Smooth muscle cell (in vitro differentiated cells): ENCODE measurements at regions not wholly inside any gene's neighbourhood (a gene's known extent, or its start where the extent isn't known, plus 50 kb on each side); places are given as distances from the start of the nearest gene placed in this dataset.

Experiments used
- DNase-seq: peaks from one replicate; lab custom pipeline; 2025; ENCODE audit not compliant: unreplicated experiment; lab: John Stamatoyannopoulos, UW
- H2AFZ ChIP-seq: fragments of 200-600 bp; sonication (generic); 2 replicates; pipeline ENCODE4 v1.6.0; 2016; ENCODE audit warnings: antibody characterized with exemption, low read depth, mild to moderate bottlenecking
- H3F3A ChIP-seq: fragments of 200-600 bp; sonication (generic); 2 replicates; pipeline ENCODE4 v1.6.0; 2017; ENCODE audit warnings: antibody characterized with exemption, low read depth
- H3K27ac ChIP-seq: fragments of 200-600 bp; sonication (generic); 2 replicates; pipeline ENCODE4 v1.5.1; 2016; ENCODE audit warnings: low read depth, mild to moderate bottlenecking
- H3K27me3 ChIP-seq: fragments of 200-600 bp; sonication (generic); 2 replicates; pipeline ENCODE4 v1.6.1; 2016; ENCODE audit warnings: low read depth, mild to moderate bottlenecking
- H3K36me3 ChIP-seq: fragments of 200-600 bp; sonication (generic); 2 replicates; pipeline ENCODE4 v1.5.1; 2016; ENCODE audit warnings: low read depth
- H3K4me1 ChIP-seq: fragments of 200-600 bp; sonication (generic); 2 replicates; pipeline ENCODE4 v1.5.1; 2016; ENCODE audit warnings: low read depth
- H3K4me2 ChIP-seq: fragments of 200-600 bp; sonication (generic); 2 replicates; pipeline ENCODE4 v1.6.0; 2016; ENCODE audit warnings: mild to moderate bottlenecking
- H3K4me3 ChIP-seq: fragments of 200-600 bp; sonication (generic); 2 replicates; pipeline ENCODE4 v1.5.1; 2016; ENCODE audit warnings: mild to moderate bottlenecking
- H3K79me2 ChIP-seq: fragments of 200-600 bp; sonication (generic); 2 replicates; pipeline ENCODE4 v1.6.0; 2016; ENCODE audit warnings: low read depth, mild to moderate bottlenecking
- H3K9ac ChIP-seq: fragments of 200-600 bp; sonication (generic); 2 replicates; pipeline ENCODE4 v1.6.0; 2016; ENCODE audit warnings: low read depth
- H3K9me3 ChIP-seq: fragments of 200-600 bp; sonication (generic); replicated peaks from 2 replicates; pipeline ENCODE4 v1.5.1; 2016; ENCODE audit warnings: low read depth
- H4K20me1 ChIP-seq: fragments of 200-600 bp; sonication (generic); 2 replicates; pipeline ENCODE4 v1.6.0; 2016; ENCODE audit warnings: low read depth
- CTCF ChIP-seq: fragments of 200-600 bp; sonication (generic); IDR thresholded peaks from 2 replicates; pipeline ENCODE4 v1.5.1; 2017; ENCODE audit warnings: borderline replicate concordance, mild to moderate bottlenecking, antibody characterized with exemption; ENCODE audit not compliant: insufficient read depth, poor library complexity, severe bottlenecking
- WGBS: methylation state at CpG from one replicate; pipeline ENCODE4 v1.1.7; 2016; ENCODE audit warnings: low lambda C conversion rate; 5-methylcytosine and 5-hydroxymethylcytosine counted together

GRCh38 chr5:8568858-8569257 lies 699.9 kb downstream of the MTRR start:
- Histone ChIP-seq H3K9me3 (no peaks in the 10 kb centered on the region), H3K4me2 (no peak overlapping the region), H4K20me1 (no peaks in the 10 kb centered on the region), H3K9ac (no peak overlapping the region), H3K4me3 (no peak overlapping the region), H3K27me3 (no peaks in the 10 kb centered on the region), H2AFZ (no peak overlapping the region), H3K36me3 (no peaks in the 10 kb centered on the region), H3K79me2 (no peaks in the 10 kb centered on the region), H3K4me1 (no peaks in the 10 kb centered on the region), H3F3A (no peaks in the 10 kb centered on the region), H3K27ac (no peak overlapping the region)
- 71% methylated on average over 6 of the region's 6 CpGs for WGBS
- no peak for TF ChIP-seq CTCF
- DNase-seq, result no peak

GRCh38 chr5:8570528-8570927 lies 701.6 kb downstream of the MTRR start:
- no peak for TF ChIP-seq CTCF
- no peak overlapping the region for H3K4me3 ChIP-seq
- no peak overlapping the region for H3K4me2 ChIP-seq
- H3K27me3 ChIP-seq, result no peaks in the 10 kb centered on the region
- 66% methylated on average over 3 of the region's 3 CpGs for WGBS
- H3F3A ChIP-seq, result no peaks in the 10 kb centered on the region
- no peaks in the 10 kb centered on the region for H3K36me3 ChIP-seq
- H3K9ac ChIP-seq, result no peak overlapping the region
- H3K4me1 ChIP-seq, result no peaks in the 10 kb centered on the region
- no peak overlapping the region for H2AFZ ChIP-seq
- no peak overlapping the region for H3K27ac ChIP-seq
- H3K79me2 ChIP-seq, result no peaks in the 10 kb centered on the region
- no peak for DNase-seq
- no peaks in the 10 kb centered on the region for H3K9me3 ChIP-seq
- H4K20me1 ChIP-seq, result no peaks in the 10 kb centered on the region

GRCh38 chr5:8576178-8576577 lies 707.2 kb downstream of the MTRR start:
- no peak for TF ChIP-seq CTCF
- no peak overlapping the region for H3K4me3 ChIP-seq
- no peak overlapping the region for H3K9ac ChIP-seq
- no peaks in the 10 kb centered on the region for H3F3A ChIP-seq
- H3K36me3 ChIP-seq, result no peaks in the 10 kb centered on the region
- no peak overlapping the region for H2AFZ ChIP-seq
- no peaks in the 10 kb centered on the region for H3K79me2 ChIP-seq
- H3K4me1 ChIP-seq, result no peaks in the 10 kb centered on the region
- no peaks in the 10 kb centered on the region for H3K9me3 ChIP-seq
- no peak overlapping the region for H3K4me2 ChIP-seq
- no peaks in the 10 kb centered on the region for H3K27me3 ChIP-seq
- WGBS, result 75% methylated on average over 10 of the region's 10 CpGs
- DNase-seq, result no peak
- no peak overlapping the region for H3K27ac ChIP-seq
- H4K20me1 ChIP-seq, result no peaks in the 10 kb centered on the region

- H3K9ac ChIP-seq, result no peak overlapping the region
- H4K20me1 ChIP-seq, result no peaks in the 10 kb centered on the region
- H3F3A ChIP-seq, result no peaks in the 10 kb centered on the region
- no peak overlapping the region for H3K4me3 ChIP-seq
- 82% methylated on average over 3 of the region's 3 CpGs for WGBS
- H3K4me2 ChIP-seq, result no peak overlapping the region
- no peak overlapping the region for H2AFZ ChIP-seq
- H3K27me3 ChIP-seq, result peaks cover 3% of the 10 kb centered on the region
- no peaks in the 10 kb centered on the region for H3K9me3 ChIP-seq
- H3K27ac ChIP-seq, result no peak overlapping the region
- no peaks in the 10 kb centered on the region for H3K4me1 ChIP-seq
- no peak for TF ChIP-seq CTCF
- H3K79me2 ChIP-seq, result no peaks in the 10 kb centered on the region
- DNase-seq, result no peak
- no peaks in the 10 kb centered on the region for H3K36me3 ChIP-seq
Measured at GRCh38 chr5:8577792-8578191, 708.8 kb downstream of the MTRR start.
